HEK293 (cell line): ENCODE measurements at regions not wholly inside any gene's neighbourhood (a gene's known extent, or its start where the extent isn't known, plus 50 kb on each side); places are given as distances from the start of the nearest gene placed in this dataset.
A peak's percentile ranks its signal among the peaks of the same experiment; 100 is the strongest.

Source experiments
- CTCF ChIA-PET: fragments of 350-600 bp; formaldehyde crosslinking; extraction: SDS; loops from one replicate; lab custom pipeline; 2021; ENCODE audit warnings: antibody characterized with exemption; lab: Yijun Ruan, JAX
- POLR2A ChIA-PET: fragments of 300-600 bp; formaldehyde crosslinking; extraction: SDS; loops from one replicate; lab custom pipeline; 2020; ENCODE audit warnings: antibody characterized with exemption, inconsistent platforms; lab: Yijun Ruan, JAX
- H3K27ac ChIP-seq: fragments of 200-500 bp; sonication (Bioruptor generic); 2 replicates; pipeline ENCODE4 v1.5.1; 2014; ENCODE audit warnings: low read depth, low read length, control low read depth, inconsistent platforms; ENCODE audit errors: extremely low read depth
- H3K36me3 ChIP-seq, 2 experiments: fragments of 200-500 bp in 1 of 2; sonication (Bioruptor generic) in 1 of 2; 1 replicate in 1 of 2; 2 replicates in 1 of 2; pipeline ENCODE4 v1.5.1; 2014 to 2017; ENCODE audit warnings: inconsistent platforms in 2 of 2, low read length in 2 of 2; ENCODE audit not compliant: control insufficient read depth in 2 of 2, insufficient read depth in 1 of 2
- H3K4me1 ChIP-seq: fragments of 200-500 bp; sonication (Bioruptor generic); 2 replicates; pipeline ENCODE4 v1.5.1; 2014; ENCODE audit warnings: mild to moderate bottlenecking, low read length, inconsistent platforms; ENCODE audit not compliant: control insufficient read depth, insufficient read depth
- H3K4me3 ChIP-seq: 2 replicates; pipeline ENCODE4 v1.5.1; 2011; ENCODE audit warnings: low read depth, mild to moderate bottlenecking, control low read depth, low read length, moderate library complexity
- H3K9me3 ChIP-seq: fragments of 200-500 bp; sonication (Bioruptor generic); 2 replicates; pipeline ENCODE4 v1.5.1; 2014; ENCODE audit warnings: low read depth, low read length, inconsistent platforms; ENCODE audit not compliant: control insufficient read depth, insufficient read depth
- GLI2 ChIP-seq: fragments of 450-650 bp; formaldehyde crosslinking; IDR thresholded peaks from 2 replicates; pipeline ENCODE4; 2017; ENCODE audit warnings: missing biosample characterization, missing genetic modification characterization, low read depth, borderline replicate concordance
- GLIS1 ChIP-seq: fragments of 450-650 bp; formaldehyde crosslinking; IDR thresholded peaks from 2 replicates; pipeline ENCODE4 v1.5.1; 2016; ENCODE audit warnings: missing biosample characterization, missing genetic modification characterization
- KLF16 ChIP-seq: fragments of 450-650 bp; formaldehyde crosslinking; IDR thresholded peaks from 2 replicates; pipeline ENCODE4 v1.5.1; 2017; ENCODE audit warnings: missing biosample characterization, missing genetic modification characterization
- KLF7 ChIP-seq: fragments of 450-650 bp; formaldehyde crosslinking; IDR thresholded peaks from 2 replicates; pipeline ENCODE4 v1.5.1; 2016; ENCODE audit warnings: missing biosample characterization, missing genetic modification characterization, borderline replicate concordance
- MEIS1 ChIP-seq: sonication (generic); formaldehyde crosslinking; IDR thresholded peaks from 2 replicates; pipeline ENCODE4 v1.8.1; 2022; ENCODE audit warnings: missing genetic modification reagents, mild to moderate bottlenecking, borderline replicate concordance
- SETDB1 ChIP-seq: IDR thresholded peaks from one replicate; pipeline ENCODE4 v1.6.1; 2017; ENCODE audit warnings: mild to moderate bottlenecking, low read length, moderate library complexity, mixed read lengths; ENCODE audit not compliant: insufficient read length
- ZBTB7A ChIP-seq: fragments of 450-650 bp; formaldehyde crosslinking; IDR thresholded peaks from 2 replicates; pipeline ENCODE4 v1.5.1; 2016; ENCODE audit warnings: low read depth, missing biosample characterization, missing genetic modification characterization
- ZFP69B ChIP-seq: fragments of 450-650 bp; formaldehyde crosslinking; IDR thresholded peaks from 2 replicates; pipeline ENCODE4 v1.5.1; 2016; ENCODE audit warnings: missing biosample characterization, missing genetic modification characterization
- ZNF138 ChIP-seq: fragments of 450-650 bp; formaldehyde crosslinking; IDR thresholded peaks from 2 replicates; pipeline ENCODE4 v1.5.1; 2016; ENCODE audit warnings: missing biosample characterization, missing genetic modification characterization, borderline replicate concordance
- ZNF23 ChIP-seq: fragments of 450-650 bp; formaldehyde crosslinking; IDR thresholded peaks from 2 replicates; pipeline ENCODE4 v1.5.1; 2016; ENCODE audit warnings: missing biosample characterization, missing genetic modification characterization, borderline replicate concordance
- ZNF239 ChIP-seq: fragments of 450-650 bp; formaldehyde crosslinking; IDR thresholded peaks from 2 replicates; pipeline ENCODE4 v1.5.1; 2016; ENCODE audit warnings: missing biosample characterization, missing genetic modification characterization
- ZNF302 ChIP-seq: fragments of 450-650 bp; formaldehyde crosslinking; IDR thresholded peaks from 2 replicates; pipeline ENCODE4 v1.5.1; 2016; ENCODE audit warnings: missing biosample characterization, missing genetic modification characterization, low read depth
- ZNF366 ChIP-seq: fragments of 450-650 bp; formaldehyde crosslinking; conservative IDR thresholded peaks from 2 replicates; pipeline ENCODE4 v1.5.1; 2016; ENCODE audit warnings: missing biosample characterization, missing genetic modification characterization
- ZNF501 ChIP-seq: fragments of 450-650 bp; formaldehyde crosslinking; IDR thresholded peaks from 2 replicates; pipeline ENCODE4 v1.5.1; 2016; ENCODE audit warnings: missing biosample characterization, missing genetic modification characterization
- ZNF530 ChIP-seq: fragments of 450-650 bp; formaldehyde crosslinking; IDR thresholded peaks from 2 replicates; pipeline ENCODE4 v1.5.1; 2016; ENCODE audit warnings: low read depth, missing biosample characterization, missing genetic modification characterization
- ZNF621 ChIP-seq: fragments of 450-650 bp; formaldehyde crosslinking; IDR thresholded peaks from 2 replicates; pipeline ENCODE4 v1.5.1; 2017; ENCODE audit warnings: missing biosample characterization, missing genetic modification characterization
- ZNF629 ChIP-seq: fragments of 450-650 bp; formaldehyde crosslinking; IDR thresholded peaks from 2 replicates; pipeline ENCODE4 v1.5.1; 2017; ENCODE audit warnings: missing biosample characterization, missing genetic modification characterization
- ZNF658 ChIP-seq: fragments of 450-650 bp; formaldehyde crosslinking; IDR thresholded peaks from 2 replicates; pipeline ENCODE4; 2016; ENCODE audit warnings: missing biosample characterization, missing genetic modification characterization
- ZNF776 ChIP-seq: fragments of 450-650 bp; formaldehyde crosslinking; IDR thresholded peaks from 2 replicates; pipeline ENCODE4 v1.5.0; 2017; ENCODE audit warnings: missing biosample characterization, missing genetic modification characterization, borderline replicate concordance
- ZNF837 ChIP-seq: fragments of 450-650 bp; formaldehyde crosslinking; IDR thresholded peaks from 2 replicates; pipeline ENCODE4 v1.5.1; 2016; ENCODE audit warnings: missing biosample characterization, missing genetic modification characterization
- TF ChIP-seq, protein P1 (sequence below): fragments of 450-650 bp; formaldehyde crosslinking; IDR thresholded peaks from 2 replicates; pipeline ENCODE4 v1.5.1; 2016; ENCODE audit warnings: missing biosample characterization, missing genetic modification characterization
- TF ChIP-seq, protein P2 (sequence below): fragments of 450-650 bp; formaldehyde crosslinking; IDR thresholded peaks from 2 replicates; pipeline ENCODE4 v1.5.1; 2016; ENCODE audit warnings: missing biosample characterization, missing genetic modification characterization
- TF ChIP-seq, protein P3 (sequence below): fragments of 450-650 bp; formaldehyde crosslinking; IDR thresholded peaks from 2 replicates; pipeline ENCODE4 v1.5.1; 2016; ENCODE audit warnings: missing biosample characterization, missing genetic modification characterization

DNA sequence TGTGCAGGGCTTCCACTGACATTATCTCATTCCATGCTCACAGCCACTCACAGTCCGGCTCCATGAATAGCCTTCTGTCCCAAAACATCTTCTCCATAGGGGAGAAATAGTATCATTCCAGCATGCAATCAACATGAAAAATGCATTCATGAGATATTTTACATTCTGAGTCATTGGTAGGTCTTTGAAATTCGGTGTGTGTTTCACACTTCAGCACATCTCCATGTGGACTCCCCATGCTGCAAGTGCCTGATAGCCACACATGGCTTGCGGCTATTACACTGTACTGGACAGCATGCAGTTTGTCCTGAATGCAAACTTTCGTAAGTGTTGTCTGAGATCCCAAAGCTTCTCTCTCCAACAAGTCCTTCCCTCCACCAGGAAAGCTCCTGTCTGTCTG, 449.3 kb downstream of the MED13L start:
- Histone ChIP-seq H3K36me3 (no peaks in the 10 kb centered on the region), H3K4me3 (no peak overlapping the region), H3K27ac (no peak overlapping the region), H3K4me1 (no peaks in the 10 kb centered on the region), H3K9me3 (no peaks in the 10 kb centered on the region)
- POLR2A ChIA-PET: no interaction called here
- TF ChIP-seq ZNF658 (tag by site-specific recombination) (no peak), KLF7 (tag by site-specific recombination) (no peak), GLI2 (no peak), ZNF837 (no peak)
- TF ChIP-seq, protein P1, sequence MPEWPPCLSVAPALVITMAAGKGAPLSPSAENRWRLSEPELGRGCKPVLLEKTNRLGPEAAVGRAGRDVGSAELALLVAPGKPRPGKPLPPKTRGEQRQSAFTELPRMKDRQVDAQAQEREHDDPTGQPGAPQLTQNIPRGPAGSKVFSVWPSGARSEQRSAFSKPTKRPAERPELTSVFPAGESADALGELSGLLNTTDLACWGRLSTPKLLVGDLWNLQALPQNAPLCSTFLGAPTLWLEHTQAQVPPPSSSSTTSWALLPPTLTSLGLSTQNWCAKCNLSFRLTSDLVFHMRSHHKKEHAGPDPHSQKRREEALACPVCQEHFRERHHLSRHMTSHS (tag by site-specific recombination): no peak
- TF ChIP-seq, protein P2, sequence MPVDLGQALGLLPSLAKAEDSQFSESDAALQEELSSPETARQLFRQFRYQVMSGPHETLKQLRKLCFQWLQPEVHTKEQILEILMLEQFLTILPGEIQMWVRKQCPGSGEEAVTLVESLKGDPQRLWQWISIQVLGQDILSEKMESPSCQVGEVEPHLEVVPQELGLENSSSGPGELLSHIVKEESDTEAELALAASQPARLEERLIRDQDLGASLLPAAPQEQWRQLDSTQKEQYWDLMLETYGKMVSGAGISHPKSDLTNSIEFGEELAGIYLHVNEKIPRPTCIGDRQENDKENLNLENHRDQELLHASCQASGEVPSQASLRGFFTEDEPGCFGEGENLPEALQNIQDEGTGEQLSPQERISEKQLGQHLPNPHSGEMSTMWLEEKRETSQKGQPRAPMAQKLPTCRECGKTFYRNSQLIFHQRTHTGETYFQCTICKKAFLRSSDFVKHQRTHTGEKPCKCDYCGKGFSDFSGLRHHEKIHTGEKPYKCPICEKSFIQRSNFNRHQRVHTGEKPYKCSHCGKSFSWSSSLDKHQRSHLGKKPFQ: no peak
- CTCF ChIA-PET: no interaction called here

DNA sequence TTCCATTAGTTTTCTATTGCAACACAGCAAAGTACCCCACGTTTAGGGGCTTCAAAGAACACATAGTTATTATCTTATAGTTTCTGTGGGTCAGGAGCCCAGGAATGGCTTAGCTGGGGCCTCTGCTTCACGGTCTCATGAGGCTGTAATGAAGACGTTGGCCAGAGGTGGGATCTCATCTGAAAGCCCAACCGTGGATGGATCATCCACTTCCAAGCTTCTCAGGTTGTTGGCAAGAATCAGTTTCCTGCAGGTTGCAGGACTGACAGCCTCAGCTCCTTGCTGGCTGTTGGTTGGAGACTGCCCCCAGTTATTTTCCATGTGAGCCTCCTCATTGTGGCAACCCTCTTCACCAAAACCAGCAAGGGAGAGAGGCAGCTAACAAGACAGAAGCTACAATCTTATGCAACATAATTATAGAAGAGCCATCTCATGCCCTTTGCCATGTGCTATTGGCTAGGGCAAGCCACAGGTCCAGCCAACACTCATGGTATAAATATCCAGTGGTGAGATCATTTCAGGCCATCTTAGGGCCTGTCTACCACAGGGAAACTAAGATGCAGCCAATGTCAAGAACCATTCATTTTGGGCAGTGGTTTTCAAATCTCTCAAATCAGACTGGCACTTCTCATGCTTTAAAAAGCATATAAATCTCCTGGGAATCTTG, 452.4 kb downstream of the MED13L start:
- no peaks in the 10 kb centered on the region for H3K9me3 ChIP-seq
- ChIA-PET CTCF (interaction anchor here (0.7 to 1.0 kb wide), 2 partner anchors 92 to 589 kb away, joined by 3 to 4 read pairs; no protein-coding TSS in a partner anchor), POLR2A (interaction anchor here (0.7 kb wide), 1 partner anchor 14 kb away, joined by 4 read pairs; no protein-coding TSS in a partner anchor)

DNA sequence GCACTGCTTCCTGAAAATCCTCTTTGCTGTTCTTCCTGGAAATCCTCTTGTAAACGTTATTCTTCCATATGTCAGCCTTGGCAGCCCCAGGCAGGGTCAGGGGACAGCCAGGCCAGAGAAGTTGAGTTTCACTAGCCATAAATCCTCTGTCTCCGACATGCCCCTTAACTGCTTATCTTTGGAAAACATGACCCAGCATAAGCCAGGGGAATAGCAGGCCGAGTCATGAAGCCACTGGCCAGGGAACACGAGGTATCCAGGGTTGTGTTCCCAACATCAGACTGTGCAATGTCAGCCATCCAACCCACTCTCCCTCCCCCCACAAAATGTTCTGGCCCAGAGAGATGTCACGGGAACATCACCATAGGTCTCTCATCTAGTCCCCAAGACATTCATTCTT, 453.9 kb downstream of the MED13L start:
- TF ChIP-seq ZNF239 (tag by site-specific recombination) (no peak), ZNF501 (no peak), ZNF366 (tag by site-specific recombination) (no peak), ZNF302 (tag by site-specific recombination) (no peak), ZNF530 (no peak), KLF16 (tag by site-specific recombination) (no peak), ZNF776 (tag by site-specific recombination) (no peak), GLIS1 (no peak)
- TF ChIP-seq, protein P2: no peak
- TF ChIP-seq, protein P3, sequence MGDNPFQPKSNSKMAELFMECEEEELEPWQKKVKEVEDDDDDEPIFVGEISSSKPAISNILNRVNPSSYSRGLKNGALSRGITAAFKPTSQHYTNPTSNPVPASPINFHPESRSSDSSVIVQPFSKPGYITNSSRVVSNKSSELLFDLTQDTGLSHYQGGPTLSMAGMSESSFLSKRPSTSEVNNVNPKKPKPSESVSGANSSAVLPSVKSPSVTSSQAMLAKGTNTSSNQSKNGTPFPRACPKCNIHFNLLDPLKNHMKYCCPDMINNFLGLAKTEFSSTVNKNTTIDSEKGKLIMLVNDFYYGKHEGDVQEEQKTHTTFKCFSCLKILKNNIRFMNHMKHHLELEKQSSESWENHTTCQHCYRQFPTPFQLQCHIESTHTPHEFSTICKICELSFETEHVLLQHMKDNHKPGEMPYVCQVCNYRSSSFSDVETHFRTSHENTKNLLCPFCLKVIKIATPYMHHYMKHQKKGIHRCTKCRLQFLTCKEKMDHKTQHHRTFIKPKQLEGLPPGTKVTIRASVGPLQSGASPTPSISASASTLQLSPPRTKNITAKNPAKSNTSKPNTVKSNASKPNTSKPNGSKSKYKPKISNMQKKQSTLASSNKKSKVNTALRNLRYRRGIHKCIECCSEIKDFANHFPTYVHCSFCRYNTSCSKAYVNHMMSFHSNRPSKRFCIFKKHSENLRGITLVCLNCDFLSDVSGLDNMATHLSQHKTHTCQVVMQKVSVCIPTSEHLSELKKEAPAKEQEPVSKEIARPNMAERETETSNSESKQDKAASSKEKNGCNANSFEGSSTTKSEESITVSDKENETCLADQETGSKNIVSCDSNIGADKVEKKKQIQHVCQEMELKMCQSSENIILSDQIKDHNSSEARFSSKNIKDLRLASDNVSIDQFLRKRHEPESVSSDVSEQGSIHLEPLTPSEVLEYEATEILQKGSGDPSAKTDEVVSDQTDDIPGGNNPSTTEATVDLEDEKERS (tag by site-specific recombination): no peak
- TF ChIP-seq, all 188 proteins: peak for 0
- POLR2A ChIA-PET: no interaction called here

More for the DNA sequence above, 452.4 kb downstream of the MED13L start:
- no peak for TF ChIP-seq MEIS1 (CRISPR knock-in tag)
- TF ChIP-seq ZFP69B (tag by site-specific recombination): no peak
- no peak for TF ChIP-seq ZNF621
- peak; percentile 73 for TF ChIP-seq SETDB1
- TF ChIP-seq ZNF138 (tag by site-specific recombination): no peak
- no peak for TF ChIP-seq ZBTB7A (tag by site-specific recombination)
- TF ChIP-seq ZNF629 (tag by site-specific recombination): no peak
- no peak for TF ChIP-seq ZNF23
- H3K4me3 ChIP-seq: no peak overlapping the region
- H3K27ac ChIP-seq: no peak overlapping the region
- no peaks in the 10 kb centered on the region for H3K4me1 ChIP-seq
- H3K36me3 ChIP-seq: no peaks in the 10 kb centered on the region

More for the DNA sequence above, 453.9 kb downstream of the MED13L start:
- Histone ChIP-seq H3K4me3 (no peak overlapping the region), H3K27ac (no peak overlapping the region), H3K36me3 (no peaks in the 10 kb centered on the region), H3K4me1 (no peaks in the 10 kb centered on the region), H3K9me3 (no peaks in the 10 kb centered on the region)
- CTCF ChIA-PET: no interaction called here
